Erythroblast (primary cell): ENCODE measurements at regions not wholly inside any gene's neighbourhood (a gene's known extent, or its start where the extent isn't known, plus 50 kb on each side); places are given as distances from the start of the nearest gene placed in this dataset.

Experiments
- GATA1 ChIP-seq: IDR thresholded peaks from 2 replicates; pipeline ENCODE4 v1.6.1; 2011; ENCODE audit warnings: low read depth, mild to moderate bottlenecking, control low read depth, low read length, moderate library complexity
- POLR2A ChIP-seq: IDR thresholded peaks from 2 replicates; pipeline ENCODE4 v1.6.1; 2011; ENCODE audit warnings: mild to moderate bottlenecking, low read length

GRCh38 chr12:60263161-60263560 lies 667.3 kb downstream of the SLC16A7 start:
- TF ChIP-seq POLR2A (no peak), GATA1 (no peak)
